Type B pancreatic cell (in vitro differentiated cells): ENCODE measurements at regions not wholly inside any gene's neighbourhood (a gene's known extent, or its start where the extent isn't known, plus 50 kb on each side); places are given as distances from the start of the nearest gene placed in this dataset.

Experiments
- DNase-seq: peaks from one replicate; pipeline ENCODE4 v3.0.0; 2021; ENCODE audit warnings: mixed read lengths; ENCODE audit not compliant: unreplicated experiment; ENCODE audit errors: extremely low spot score
- H3K27ac Mint-ChIP-seq: 2 replicates; pipeline ENCODE4 v1.8.0; 2021; ENCODE audit warnings: mild to moderate bottlenecking, mixed read lengths
- H3K27me3 Mint-ChIP-seq: 2 replicates; pipeline ENCODE4 v1.8.0; 2021; ENCODE audit warnings: mixed read lengths
- H3K36me3 Mint-ChIP-seq: 2 replicates; pipeline ENCODE4 v1.8.0; 2021; ENCODE audit warnings: mixed read lengths
- H3K4me1 Mint-ChIP-seq: one replicate; pipeline ENCODE4 v1.8.0; 2021; ENCODE audit warnings: mixed read lengths; ENCODE audit not compliant: unreplicated experiment
- H3K4me3 Mint-ChIP-seq: 2 replicates; pipeline ENCODE4 v1.8.0; 2021; ENCODE audit warnings: mild to moderate bottlenecking, mixed read lengths
- H3K9me3 Mint-ChIP-seq: 2 replicates; pipeline ENCODE4 v1.8.0; 2021; ENCODE audit warnings: mixed read lengths
- CTCF ChIP-seq: fragments of 200-600 bp; sonication (generic); conservative IDR thresholded peaks from 2 replicates; pipeline ENCODE4 v1.5.0; 2021; ENCODE audit warnings: antibody characterized with exemption, mild to moderate bottlenecking

- H3K4me1 Mint-ChIP-seq, result no peaks in the 10 kb centered on the region
- peaks cover 11% of the 10 kb centered on the region for H3K9me3 Mint-ChIP-seq
- no peaks in the 10 kb centered on the region for H3K36me3 Mint-ChIP-seq
- no peak overlapping the region for H3K27ac Mint-ChIP-seq
- H3K27me3 Mint-ChIP-seq, result no peaks in the 10 kb centered on the region
- no peak for TF ChIP-seq CTCF
- no peak overlapping the region for H3K4me3 Mint-ChIP-seq
- no peak for DNase-seq
Measured at GRCh38 chr7:77466450-77466849, 50.3 kb upstream of the GSAP start.
